Peyer's patch (tissue), 4 donors: ENCODE measurements at regions not wholly inside any gene's neighbourhood (a gene's known extent, or its start where the extent isn't known, plus 50 kb on each side); places are given as distances from the start of the nearest gene placed in this dataset.
"Not testable (repeated sequence)": the region's sequence is repeated elsewhere in the genome, so short reads cannot be mapped to it uniquely, and the experiment has no call there.

Experiments
- CTCF ChIP-seq, 6 experiments: fragments of 450-650 bp in 4 of 6; fragments of 200-600 bp in 2 of 6; sonication (generic) in 1 of 6; IDR thresholded peaks; one replicate each; pipeline ENCODE4 v1.5.1; 2017 to 2019; ENCODE audit warnings: antibody characterized with exemption in 6 of 6, mild to moderate bottlenecking in 3 of 6, moderate library complexity in 1 of 6
- POLR2A ChIP-seq, 2 donors: fragments of 450-650 bp; IDR thresholded peaks; one replicate each; pipeline ENCODE4 v1.5.1; 2017; ENCODE audit warnings: antibody characterized with exemption in 2 of 2, mild to moderate bottlenecking in 2 of 2, moderate library complexity in 2 of 2

- not testable (repeated sequence) for TF ChIP-seq POLR2A, CTCF (IDR thresholded peaks at IDR 0.05)
These were observed 270.1 kb upstream of the MME start for GRCh38 chr3:154810017-154810416.
